Smooth muscle cell (in vitro differentiated cells): ENCODE measurements at regions not wholly inside any gene's neighbourhood (a gene's known extent, or its start where the extent isn't known, plus 50 kb on each side); places are given as distances from the start of the nearest gene placed in this dataset.
A peak's percentile ranks its signal among the peaks of the same experiment; 100 is the strongest.
"Not testable (repeated sequence)": the region's sequence is repeated elsewhere in the genome, so short reads cannot be mapped to it uniquely, and the experiment has no call there.

Source experiments
- DNase-seq: peaks from one replicate; lab custom pipeline; 2025; ENCODE audit not compliant: unreplicated experiment; lab: John Stamatoyannopoulos, UW
- H2AFZ ChIP-seq: fragments of 200-600 bp; sonication (generic); 2 replicates; pipeline ENCODE4 v1.6.0; 2016; ENCODE audit warnings: antibody characterized with exemption, low read depth, mild to moderate bottlenecking
- H3F3A ChIP-seq: fragments of 200-600 bp; sonication (generic); 2 replicates; pipeline ENCODE4 v1.6.0; 2017; ENCODE audit warnings: antibody characterized with exemption, low read depth
- H3K27ac ChIP-seq: fragments of 200-600 bp; sonication (generic); 2 replicates; pipeline ENCODE4 v1.5.1; 2016; ENCODE audit warnings: low read depth, mild to moderate bottlenecking
- H3K27me3 ChIP-seq: fragments of 200-600 bp; sonication (generic); 2 replicates; pipeline ENCODE4 v1.6.1; 2016; ENCODE audit warnings: low read depth, mild to moderate bottlenecking
- H3K36me3 ChIP-seq: fragments of 200-600 bp; sonication (generic); 2 replicates; pipeline ENCODE4 v1.5.1; 2016; ENCODE audit warnings: low read depth
- H3K4me1 ChIP-seq: fragments of 200-600 bp; sonication (generic); 2 replicates; pipeline ENCODE4 v1.5.1; 2016; ENCODE audit warnings: low read depth
- H3K4me2 ChIP-seq: fragments of 200-600 bp; sonication (generic); 2 replicates; pipeline ENCODE4 v1.6.0; 2016; ENCODE audit warnings: mild to moderate bottlenecking
- H3K4me3 ChIP-seq: fragments of 200-600 bp; sonication (generic); 2 replicates; pipeline ENCODE4 v1.5.1; 2016; ENCODE audit warnings: mild to moderate bottlenecking
- H3K79me2 ChIP-seq: fragments of 200-600 bp; sonication (generic); 2 replicates; pipeline ENCODE4 v1.6.0; 2016; ENCODE audit warnings: low read depth, mild to moderate bottlenecking
- H3K9ac ChIP-seq: fragments of 200-600 bp; sonication (generic); 2 replicates; pipeline ENCODE4 v1.6.0; 2016; ENCODE audit warnings: low read depth
- H3K9me3 ChIP-seq: fragments of 200-600 bp; sonication (generic); replicated peaks from 2 replicates; pipeline ENCODE4 v1.5.1; 2016; ENCODE audit warnings: low read depth
- H4K20me1 ChIP-seq: fragments of 200-600 bp; sonication (generic); 2 replicates; pipeline ENCODE4 v1.6.0; 2016; ENCODE audit warnings: low read depth
- CTCF ChIP-seq: fragments of 200-600 bp; sonication (generic); IDR thresholded peaks from 2 replicates; pipeline ENCODE4 v1.5.1; 2017; ENCODE audit warnings: borderline replicate concordance, mild to moderate bottlenecking, antibody characterized with exemption; ENCODE audit not compliant: insufficient read depth, poor library complexity, severe bottlenecking
- WGBS: methylation state at CpG from one replicate; pipeline ENCODE4 v1.1.7; 2016; ENCODE audit warnings: low lambda C conversion rate; 5-methylcytosine and 5-hydroxymethylcytosine counted together

DNA sequence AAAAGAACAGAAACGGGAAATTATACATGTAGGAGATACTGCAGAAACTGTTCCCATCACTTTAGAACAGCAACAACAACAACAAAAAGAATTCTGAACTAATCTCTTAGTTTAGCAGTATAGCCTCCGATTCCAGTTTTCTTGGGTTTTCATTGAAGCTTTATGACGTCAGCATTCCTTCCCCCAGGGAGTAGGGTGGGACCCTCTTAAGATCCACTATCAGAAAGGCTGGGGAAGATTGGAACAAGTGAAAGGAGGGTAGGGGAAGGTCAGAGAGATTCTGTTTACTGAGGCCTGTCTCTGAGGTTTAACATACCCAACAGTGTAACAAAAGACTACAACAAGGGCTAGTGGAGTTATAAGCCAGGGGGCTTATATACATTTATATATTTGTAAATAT lies 121.4 kb upstream of the OLFM3 start:
- no peak overlapping the region for H3K4me2 ChIP-seq
- no peaks in the 10 kb centered on the region for H3K36me3 ChIP-seq
- H3K4me1 ChIP-seq, result peaks cover 12% of the 10 kb centered on the region
- no peak for DNase-seq
- 45% methylated on average over 3 of the region's 3 CpGs for WGBS
- H4K20me1 ChIP-seq, result no peaks in the 10 kb centered on the region
- peak overlapping the region; percentile 52 for H2AFZ ChIP-seq
- H3K79me2 ChIP-seq, result no peaks in the 10 kb centered on the region
- no peak for TF ChIP-seq CTCF
- no peak overlapping the region for H3K4me3 ChIP-seq
- H3F3A ChIP-seq, result no peaks in the 10 kb centered on the region
- H3K9ac ChIP-seq, result no peak overlapping the region
- no peaks in the 10 kb centered on the region for H3K27me3 ChIP-seq
- H3K27ac ChIP-seq, result no peak overlapping the region
- H3K9me3 ChIP-seq, result no peaks in the 10 kb centered on the region

DNA sequence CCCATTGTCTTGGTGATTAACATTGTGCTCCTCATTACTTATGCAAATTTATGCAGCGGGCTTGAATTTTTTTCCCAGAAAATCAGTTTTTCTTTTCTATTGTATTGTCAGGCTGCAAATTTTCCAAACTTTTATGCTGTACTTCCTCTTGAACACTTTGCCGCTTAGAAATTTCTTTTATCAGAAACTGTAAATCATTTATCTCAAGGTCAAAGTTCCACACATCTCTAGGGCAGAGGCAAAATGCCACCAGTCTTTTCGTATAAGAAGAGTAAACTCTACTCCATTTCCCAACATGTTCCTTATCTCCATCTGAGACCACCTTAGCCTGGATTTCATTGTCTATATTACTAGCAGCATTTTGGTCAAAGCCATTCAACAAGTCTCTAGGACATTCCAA lies 113.9 kb upstream of the OLFM3 start:
- no peaks in the 10 kb centered on the region for H3K27me3 ChIP-seq
- no peak overlapping the region for H3K27ac ChIP-seq
- no peak for TF ChIP-seq CTCF
- 94% methylated on average over 3 of the region's 3 CpGs for WGBS
- no peak overlapping the region for H2AFZ ChIP-seq
- H3K79me2 ChIP-seq, result no peaks in the 10 kb centered on the region
- H3K4me3 ChIP-seq, result no peak overlapping the region
- no peak overlapping the region for H3K4me2 ChIP-seq
- H4K20me1 ChIP-seq, result no peaks in the 10 kb centered on the region
- no peak overlapping the region for H3K9ac ChIP-seq
- DNase-seq, result no peak
- H3K36me3 ChIP-seq, result no peaks in the 10 kb centered on the region
- H3K9me3 ChIP-seq, result no peaks in the 10 kb centered on the region
- H3F3A ChIP-seq, result no peaks in the 10 kb centered on the region
- peaks cover 16% of the 10 kb centered on the region for H3K4me1 ChIP-seq

DNA sequence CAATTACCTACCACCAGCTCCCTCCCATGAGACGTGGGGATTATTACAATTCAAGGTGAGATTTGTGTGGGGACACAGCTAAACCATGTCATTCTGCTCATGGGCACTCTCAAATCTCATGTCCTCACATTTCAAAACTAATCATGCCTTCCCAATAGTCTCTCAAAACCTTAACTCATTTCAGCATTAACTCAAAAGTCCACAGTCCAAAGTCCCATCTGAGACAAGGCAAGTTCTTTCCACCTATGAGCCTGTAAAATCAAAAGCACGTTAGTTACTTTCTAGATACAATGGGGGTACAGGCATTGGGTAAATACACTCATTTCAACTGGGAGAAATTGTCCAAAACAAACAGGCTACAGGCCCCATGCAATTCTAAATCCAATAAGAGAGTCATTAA lies 112.8 kb upstream of the OLFM3 start:
- not testable (repeated sequence) for H3K4me2 ChIP-seq, H3K9ac ChIP-seq, H3K9me3 ChIP-seq, H3K27me3 ChIP-seq, H3K4me3 ChIP-seq, H3F3A ChIP-seq, H3K27ac ChIP-seq, H3K79me2 ChIP-seq, H2AFZ ChIP-seq, DNase-seq, H4K20me1 ChIP-seq, H3K36me3 ChIP-seq
- H3K4me1 ChIP-seq, result peaks cover 25% of the 10 kb centered on the region
- WGBS, result 86% methylated on average over 2 of the region's 2 CpGs

DNA sequence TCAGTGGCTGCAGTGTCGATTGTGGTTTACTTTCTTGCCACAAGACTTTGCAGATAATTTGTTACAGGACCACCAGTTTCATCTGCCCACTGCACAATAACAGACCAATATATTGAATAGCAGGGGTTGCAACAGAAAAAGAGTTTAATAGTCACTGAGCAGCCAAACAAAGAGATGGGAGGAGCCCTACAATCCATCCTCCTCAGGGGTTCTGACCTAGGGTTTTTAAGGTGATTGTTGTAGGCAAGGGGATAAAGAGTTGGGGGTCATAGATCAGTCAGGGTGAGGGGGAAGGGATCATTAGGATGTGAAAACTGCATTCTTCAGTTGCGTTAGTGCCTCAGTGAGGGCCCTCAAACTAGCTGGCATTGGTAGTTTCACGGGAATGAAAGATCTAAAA lies 110.7 kb upstream of the OLFM3 start:
- no peak for TF ChIP-seq CTCF
- Histone ChIP-seq H3K27me3 (no peaks in the 10 kb centered on the region), H3K4me2 (no peak overlapping the region), H3K27ac (no peak overlapping the region), H3F3A (no peaks in the 10 kb centered on the region), H2AFZ (no peak overlapping the region), H3K9me3 (no peaks in the 10 kb centered on the region), H3K79me2 (no peaks in the 10 kb centered on the region), H3K4me3 (no peak overlapping the region), H3K4me1 (peaks cover 34% of the 10 kb centered on the region), H3K9ac (no peak overlapping the region), H3K36me3 (no peaks in the 10 kb centered on the region), H4K20me1 (no peaks in the 10 kb centered on the region)
- no peak for DNase-seq
- WGBS, result 68% methylated on average over 3 of the region's 3 CpGs
